ENCODE measurements at regions not wholly inside any gene's neighbourhood (a gene's known extent, or its start where the extent isn't known, plus 50 kb on each side); places are given as distances from the start of the nearest gene placed in this dataset.

- no peak for DNase-seq
These were observed 587.4 kb upstream of the MDFIC2 start for GRCh38 chr3:70899816-70900215.

- no peak for DNase-seq
These were observed 577.6 kb upstream of the MDFIC2 start for GRCh38 chr3:70890020-70890394.

GRCh38 chr3:70889162-70890019, 577.0 kb upstream of the MDFIC2 start:
- DNase-seq, result no peak

- no peak for DNase-seq
These were observed 573.2 kb upstream of the MDFIC2 start for GRCh38 chr3:70885636-70886035.

- no peak for DNase-seq
These were observed 569.7 kb upstream of the MDFIC2 start for GRCh38 chr3:70882104-70882503.

- DNase-seq, result no peak
These were observed 568.0 kb upstream of the MDFIC2 start for GRCh38 chr3:70880421-70880820.

- DNase-seq, result no peak
These were observed 563.7 kb upstream of the MDFIC2 start for GRCh38 chr3:70876154-70876553.

GRCh38 chr3:70874196-70874595, 561.8 kb upstream of the MDFIC2 start:
- no peak for DNase-seq

GRCh38 chr3:70873686-70874085, 561.2 kb upstream of the MDFIC2 start:
- DNase-seq, result no peak

- DNase-seq, result no peak
These were observed 559.6 kb upstream of the MDFIC2 start for GRCh38 chr3:70871909-70872656.

GRCh38 chr3:70870576-70870975, 558.1 kb upstream of the MDFIC2 start:
- DNase-seq, result no peak

GRCh38 chr3:70868561-70868960, 556.1 kb upstream of the MDFIC2 start:
- no peak for DNase-seq

- DNase-seq, result no peak
These were observed 550.6 kb upstream of the MDFIC2 start for GRCh38 chr3:70863049-70863448.

- no peak for DNase-seq
These were observed 549.4 kb upstream of the MDFIC2 start for GRCh38 chr3:70861855-70862254.

GRCh38 chr3:70861234-70861633, 548.8 kb upstream of the MDFIC2 start:
- DNase-seq, result no peak

- no peak for DNase-seq
These were observed 545.5 kb upstream of the MDFIC2 start for GRCh38 chr3:70857916-70858315.

- no peak for DNase-seq
These were observed 544.1 kb upstream of the MDFIC2 start for GRCh38 chr3:70856414-70857162.

- DNase-seq, result no peak
These were observed 542.7 kb upstream of the MDFIC2 start for GRCh38 chr3:70855149-70855548.

GRCh38 chr3:70854108-70854507, 541.7 kb upstream of the MDFIC2 start:
- DNase-seq, result no peak

GRCh38 chr3:70853161-70853944, 540.9 kb upstream of the MDFIC2 start:
- no peak for DNase-seq

GRCh38 chr3:70849911-70850699, 537.7 kb upstream of the MDFIC2 start:
- DNase-seq, result no peak
